ENCODE measurements at regions not wholly inside any gene's neighbourhood (a gene's known extent, or its start where the extent isn't known, plus 50 kb on each side); places are given as distances from the start of the nearest gene placed in this dataset.

- no TSS peak for BruUV-seq (replicated peaks)
- no peaks in the 10 kb centered on the region for H3K27me3 ChIP-seq (ENCODE audit: insufficient read depth, low read length)
Measured at GRCh38 chr6:1130709-1131108, 181.2 kb upstream of the FOXQ1 start.

More at GRCh38 chr6:1130709-1131108, 181.2 kb upstream of the FOXQ1 start:
- no peaks in the 10 kb centered on the region for H3K36me3 ChIP-seq (ENCODE audit: control insufficient read depth in 1 of 2, insufficient read depth in 2 of 2, low read length in 2 of 2)
- H3K4me2 ChIP-seq (ENCODE audit: low read length), result no peak overlapping the region
- no peak overlapping the region for H3K27ac ChIP-seq (ENCODE audit: low read depth, low read length)
- no peaks in the 10 kb centered on the region for H3K9me3 ChIP-seq (ENCODE audit: control insufficient read depth in 1 of 2, insufficient read depth in 1 of 2, low read depth in 1 of 2, low read length in 2 of 2)
- no peak overlapping the region for H3K9ac ChIP-seq (ENCODE audit: low read length)
- DNase-seq (ENCODE audit: low read depth, low spot score), result no peak
- H3K4me3 ChIP-seq (replicated peaks in 1 of 2; ENCODE audit: low read depth in 1 of 2, low read length in 2 of 2), result no peak overlapping the region
- ChIA-PET POLR2A (no interaction called here), RAD21 (ENCODE audit: low non-redundant PET in 1 of 2, low total read pairs in 2 of 2, uncharacterized antibody in 2 of 2, unreplicated experiment in 2 of 2) (no interaction called here), CTCF (no interaction called here)
- ATAC-seq, result no peak
- no peaks in the 10 kb centered on the region for H4K20me1 ChIP-seq (ENCODE audit: insufficient read depth)
- no peak overlapping the region for H2AFZ ChIP-seq (ENCODE audit: low read depth, low read length, poor library complexity, severe bottlenecking)
- H3K4me1 ChIP-seq (ENCODE audit: control insufficient read depth in 1 of 2, insufficient read depth in 2 of 2, low read length in 2 of 2), result peaks cover 0 to 5% of the 10 kb centered on the region in 2 experiments; a peak in 1 of 4 replicates
- no peaks in the 10 kb centered on the region for H3K79me2 ChIP-seq (ENCODE audit: insufficient read depth, low read length)
- no peak for TF ChIP-seq YY1 (IDR thresholded peaks at IDR 0.05; ENCODE audit: extremely low read depth, insufficient replicate concordance, low read depth, low read length)
- TF ChIP-seq POLR2AphosphoS5 (IDR thresholded peaks at IDR 0.05; ENCODE audit: low read depth, low read length), result no peak
- no peak for TF ChIP-seq ELF1 (IDR thresholded peaks at IDR 0.05; ENCODE audit: borderline replicate concordance, low read depth)
- TF ChIP-seq MAX (IDR thresholded peaks at IDR 0.05), result no peak
- no peak for TF ChIP-seq ZFX (IDR thresholded peaks at IDR 0.05)
- TF ChIP-seq SIN3A (IDR thresholded peaks at IDR 0.05; ENCODE audit: low read depth), result no peak
- TF ChIP-seq CEBPB (IDR thresholded peaks at IDR 0.05; ENCODE audit: low read depth), result no peak
- no peak for TF ChIP-seq POLR2A (IDR thresholded peaks at IDR 0.05; ENCODE audit: borderline replicate concordance, extremely low read depth, insufficient read depth, insufficient read length)
- no peak for TF ChIP-seq ATF3 (IDR thresholded peaks at IDR 0.05)
- no peak for TF ChIP-seq SRF (IDR thresholded peaks at IDR 0.05; ENCODE audit: low read depth)
- no peak for TF ChIP-seq JUND (IDR thresholded peaks at IDR 0.05)
- TF ChIP-seq CBX3 (IDR thresholded peaks at IDR 0.05; ENCODE audit: low read depth), result no peak
- TF ChIP-seq EGR1 (IDR thresholded peaks at IDR 0.05; ENCODE audit: low read depth), result no peak
- TF ChIP-seq REST (IDR thresholded peaks at IDR 0.05; ENCODE audit: low read depth), result no peak
- no peak for TF ChIP-seq RAD21 (IDR thresholded peaks at IDR 0.05; ENCODE audit: low read depth)
- intact Hi-C loops (cut with micrococcal nuclease), result no loop called here
- no peaks in the 10 kb centered on the region for H3K9me2 ChIP-seq (ENCODE audit: insufficient read depth)
